ENCODE measurements at regions not wholly inside any gene's neighbourhood (a gene's known extent, or its start where the extent isn't known, plus 50 kb on each side); places are given as distances from the start of the nearest gene placed in this dataset.

GRCh38 chr3:153666991-153667740, 454.0 kb upstream of the ARHGEF26 start:
- TF ChIP-seq CTCF (conservative IDR thresholded peaks at IDR 0.05 in 1 of 2, IDR thresholded peaks at IDR 0.05 in 1 of 2; ENCODE audit: low read depth in 1 of 2, low read length in 2 of 2) (no peak), EZH2 (IDR thresholded peaks at IDR 0.05; ENCODE audit: low read length, missing control alignments) (no peak)

All from fibroblast of lung (primary cell).